HG03558 (cell line): ENCODE measurements at regions not wholly inside any gene's neighbourhood (a gene's known extent, or its start where the extent isn't known, plus 50 kb on each side); places are given as distances from the start of the nearest gene placed in this dataset.
A peak's percentile ranks its signal among the peaks of the same experiment; 100 is the strongest.
"Not testable (repeated sequence)": the region's sequence is repeated elsewhere in the genome, so short reads cannot be mapped to it uniquely, and the experiment has no call there.

Source experiments
- ATAC-seq: cut with Tn5 transposase; IDR thresholded peaks from one replicate; pipeline ENCODE4 v1.9.1; 2021; ENCODE audit warnings: moderate number of reproducible peaks; ENCODE audit not compliant: unreplicated experiment; ENCODE audit errors: extremely low read depth

GRCh38 chr5:130871346-130872086, 293.5 kb downstream of the HINT1 start:
- ATAC-seq, result peak; percentile 49

DNA sequence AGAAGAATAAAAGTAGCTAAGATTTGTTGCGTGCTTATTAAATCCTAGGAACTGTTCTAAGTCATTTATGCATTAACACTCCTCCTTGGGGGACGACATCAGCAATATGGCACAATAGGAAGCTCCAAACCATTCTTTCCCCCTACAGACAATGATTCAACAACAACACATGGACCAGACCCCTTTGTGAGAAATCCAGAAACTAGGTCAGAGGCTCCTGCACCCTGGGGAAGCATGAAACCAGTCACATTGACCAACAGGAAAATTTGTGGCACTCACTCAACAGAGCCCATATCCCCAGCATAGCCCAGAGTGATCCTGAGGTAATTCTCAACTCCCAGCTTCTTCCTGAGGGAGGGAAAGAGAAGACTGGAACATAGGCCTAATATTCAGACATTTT, 294.4 kb downstream of the HINT1 start:
- no peak for ATAC-seq

DNA sequence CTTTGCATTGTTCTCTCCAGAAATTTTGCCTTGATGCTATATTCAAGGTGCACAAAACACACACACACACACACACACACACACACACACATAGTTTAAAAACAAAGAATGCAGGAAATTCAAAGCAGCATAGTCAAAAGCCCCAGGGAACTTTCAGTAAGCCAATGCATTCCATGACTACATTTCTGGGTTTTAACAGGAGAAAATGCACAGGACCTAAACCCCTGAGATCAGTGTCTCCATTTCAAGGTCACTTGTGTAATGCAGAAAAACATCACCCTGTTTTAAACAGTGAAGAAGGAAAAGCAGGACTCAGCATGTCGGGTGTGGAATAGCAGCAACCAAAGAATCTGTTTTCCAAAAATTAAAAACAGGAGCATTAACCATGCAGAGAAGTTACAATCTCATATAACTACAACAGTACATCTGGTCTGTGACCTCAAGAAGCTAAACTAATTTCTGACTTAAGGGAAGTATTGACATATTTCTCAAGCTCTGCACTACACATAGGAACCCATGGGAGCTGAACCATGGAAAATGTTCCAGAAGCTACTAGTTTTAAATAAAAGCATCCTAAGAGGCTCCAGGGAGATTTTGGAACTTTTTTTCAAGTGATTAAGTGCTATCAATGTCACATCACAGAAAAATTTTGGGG, 296.7 kb downstream of the HINT1 start:
- no peak for ATAC-seq

- ATAC-seq, result no peak
Measured at GRCh38 chr5:130845049-130845765, 319.8 kb downstream of the HINT1 start.

- ATAC-seq, result peak; percentile 54
Measured at GRCh38 chr5:130836729-130837649, 328.1 kb downstream of the HINT1 start.

- ATAC-seq, result not testable (repeated sequence)
Measured at GRCh38 chr5:130817598-130818384, 347.3 kb downstream of the HINT1 start.

DNA sequence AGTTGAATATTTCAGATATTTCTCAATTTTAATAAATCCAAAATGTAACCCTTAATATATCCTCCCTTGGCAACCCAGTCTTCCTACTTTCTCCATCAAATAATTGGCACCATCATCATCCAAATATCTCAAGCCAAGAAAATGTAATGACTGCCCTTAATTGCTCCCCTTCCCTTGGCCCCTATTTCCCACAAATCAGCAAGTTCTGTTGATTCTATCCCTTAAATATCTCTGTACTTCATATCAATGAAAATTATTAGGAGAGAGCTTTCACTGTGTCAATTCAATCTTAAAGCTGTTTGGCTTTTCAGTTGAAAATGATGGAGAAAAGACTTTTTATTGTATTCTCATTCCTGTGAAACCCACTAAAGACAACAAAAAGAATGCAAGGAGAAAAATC, 349.8 kb downstream of the HINT1 start:
- no peak for ATAC-seq

DNA sequence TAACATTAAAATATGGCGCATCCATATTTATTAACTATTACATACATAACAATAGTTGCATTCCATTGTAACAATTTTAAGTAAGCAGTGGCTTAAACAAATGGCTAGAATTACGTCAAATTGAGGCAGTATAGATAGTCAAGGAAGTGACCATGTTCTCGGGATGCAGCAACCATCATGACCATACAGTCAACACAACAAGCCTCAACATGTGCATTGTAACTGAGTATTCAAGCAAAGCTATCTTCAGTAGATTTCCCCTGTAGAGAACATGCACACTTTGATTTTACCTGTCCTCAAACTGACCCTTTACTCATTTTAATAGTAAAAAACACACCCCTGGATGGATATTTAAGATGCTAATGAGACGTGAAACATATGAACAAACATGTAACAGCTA, 356.4 kb downstream of the HINT1 start:
- ATAC-seq, result no peak

DNA sequence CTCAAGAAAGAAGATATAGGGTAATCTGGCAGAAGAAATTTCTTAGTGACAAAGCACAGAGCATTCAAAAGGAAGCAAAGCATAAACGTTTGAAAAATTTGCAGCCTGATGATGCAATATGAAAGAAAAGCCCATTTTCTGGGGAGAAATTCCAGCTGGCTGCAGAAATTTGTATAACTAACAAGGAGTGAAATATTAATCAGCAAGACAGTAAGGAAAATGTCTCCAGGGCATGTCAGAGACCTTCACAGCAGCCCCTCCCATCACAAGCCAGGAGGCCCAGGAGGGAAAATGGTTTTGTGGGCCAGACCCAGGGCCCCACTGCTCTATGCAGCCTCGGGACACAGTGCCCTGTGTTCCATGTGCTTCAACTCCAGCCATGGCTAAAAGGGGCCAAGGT, 359.4 kb downstream of the HINT1 start:
- ATAC-seq, result no peak

DNA sequence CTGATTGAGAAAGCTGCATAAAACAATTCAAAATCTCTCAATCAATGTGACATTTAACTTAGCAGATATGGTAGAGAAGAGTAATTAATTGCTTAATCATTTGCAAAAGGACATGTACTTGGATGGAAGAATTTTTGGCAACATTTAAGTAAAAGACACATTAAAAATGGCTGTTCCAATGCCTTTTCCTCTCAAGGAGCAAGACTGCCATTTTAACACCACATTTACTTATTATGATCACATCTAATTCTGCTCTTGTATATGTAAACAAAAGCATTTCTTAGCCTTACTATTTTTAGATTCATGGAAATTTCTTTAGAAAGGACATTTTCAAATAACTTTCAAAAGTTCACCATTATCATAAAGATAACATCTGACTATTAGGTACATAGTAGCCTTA, 360.0 kb downstream of the HINT1 start:
- ATAC-seq, result no peak

GRCh38 chr5:130801963-130802362, 363.1 kb downstream of the HINT1 start:
- ATAC-seq, result no peak

DNA sequence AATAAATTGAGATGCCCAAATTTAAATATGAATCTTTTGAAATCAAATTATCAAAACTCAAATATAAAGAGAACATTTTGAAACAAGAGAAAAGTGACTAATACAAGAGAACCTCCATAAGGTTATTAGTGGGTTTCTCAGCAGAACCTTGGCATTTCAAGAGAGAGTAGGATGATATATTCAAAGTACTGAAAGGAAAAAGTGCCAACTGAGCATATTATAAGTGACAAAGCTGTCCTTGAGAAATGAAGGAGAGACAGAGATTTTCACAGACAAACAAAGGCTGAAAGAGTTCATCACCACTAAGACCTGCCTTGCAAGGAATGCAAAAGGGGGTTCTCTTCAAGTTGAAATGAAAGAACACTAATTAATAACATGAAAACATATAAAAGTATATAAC, 366.0 kb downstream of the HINT1 start:
- ATAC-seq, result no peak

- ATAC-seq, result no peak
Measured at GRCh38 chr5:130797303-130797702, 367.8 kb downstream of the HINT1 start.

DNA sequence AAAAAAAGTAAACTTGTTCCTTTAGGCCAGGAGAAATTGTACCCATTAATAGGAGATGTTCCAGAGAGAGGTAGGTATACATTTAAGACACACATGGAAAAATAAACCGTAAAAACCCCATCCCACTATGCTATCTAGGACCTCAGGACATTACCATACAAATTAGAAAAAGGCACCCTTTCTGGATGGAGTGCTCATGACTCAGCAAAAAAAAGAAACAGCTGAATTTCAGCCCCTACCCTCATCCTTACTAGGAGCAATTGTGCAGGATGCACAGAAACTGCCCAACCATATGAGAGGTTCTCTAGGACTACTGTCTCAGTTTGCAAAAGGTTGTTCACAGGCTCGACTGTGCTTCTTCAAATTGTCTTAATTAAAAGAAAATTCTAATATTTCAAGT, 368.2 kb downstream of the HINT1 start:
- no peak for ATAC-seq

GRCh38 chr5:130796032-130796431, 369.0 kb downstream of the HINT1 start:
- no peak for ATAC-seq

- ATAC-seq, result no peak
Measured at GRCh38 chr5:130795037-130795436, 370.0 kb downstream of the HINT1 start.

GRCh38 chr5:130777794-130778193, 387.3 kb downstream of the HINT1 start:
- no peak for ATAC-seq

- ATAC-seq, result no peak
Measured at GRCh38 chr5:130773813-130774212, 391.2 kb downstream of the HINT1 start.

GRCh38 chr5:130762031-130762430, 403.0 kb downstream of the HINT1 start:
- ATAC-seq, result no peak

DNA sequence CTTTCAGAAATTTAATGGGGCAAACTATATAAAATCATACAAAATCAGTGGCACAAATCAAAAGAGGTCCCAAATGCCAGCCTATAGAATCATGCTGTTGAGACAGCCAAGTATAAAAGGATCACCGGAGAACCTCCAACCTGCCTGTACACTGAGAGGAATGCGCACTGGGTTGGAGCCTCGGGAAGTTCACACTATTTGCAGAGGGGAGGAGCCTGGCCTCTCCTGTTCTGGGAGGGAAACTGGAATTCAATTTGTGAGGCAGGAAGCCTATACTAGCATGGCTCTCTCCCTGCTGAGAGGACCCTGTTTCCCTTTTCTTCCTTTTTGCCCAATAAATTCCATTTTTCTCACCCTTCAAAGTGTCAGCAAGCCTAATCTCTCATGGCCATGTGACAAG, 406.0 kb downstream of the HINT1 start:
- ATAC-seq, result no peak
